MV-4-11 (cell line): ENCODE measurements at regions not wholly inside any gene's neighbourhood (a gene's known extent, or its start where the extent isn't known, plus 50 kb on each side); places are given as distances from the start of the nearest gene placed in this dataset.

Experiments
- DNase-seq: peaks from one replicate; lab custom pipeline; 2025; lab: John Stamatoyannopoulos, UW

- peak; percentile 49 for DNase-seq
Observed at GRCh38 chr20:59495894-59496510, 108.3 kb upstream of the PHACTR3 start.

- no peak for DNase-seq
Observed at GRCh38 chr20:59498291-59498690, 106.0 kb upstream of the PHACTR3 start.

GRCh38 chr20:59499863-59500262 lies 104.5 kb upstream of the PHACTR3 start:
- no peak for DNase-seq

- DNase-seq = peak; percentile 74
Observed at GRCh38 chr20:59508729-59509128, 95.6 kb upstream of the PHACTR3 start.

- no peak for DNase-seq
Observed at GRCh38 chr20:59512651-59513050, 91.7 kb upstream of the PHACTR3 start.

- no peak for DNase-seq
Observed at GRCh38 chr20:59514554-59514953, 89.8 kb upstream of the PHACTR3 start.

GRCh38 chr20:59515013-59515905 lies 89.1 kb upstream of the PHACTR3 start:
- DNase-seq = no peak

GRCh38 chr20:59515906-59516209 lies 88.5 kb upstream of the PHACTR3 start:
- DNase-seq = no peak

GRCh38 chr20:59518881-59519706 lies 85.2 kb upstream of the PHACTR3 start:
- peak; percentile 38 for DNase-seq

- DNase-seq = no peak
Observed at GRCh38 chr20:59519707-59520014, 84.7 kb upstream of the PHACTR3 start.

GRCh38 chr20:59520814-59521213 lies 83.5 kb upstream of the PHACTR3 start:
- no peak for DNase-seq

- DNase-seq = no peak
Observed at GRCh38 chr20:59525500-59526241, 78.7 kb upstream of the PHACTR3 start.

GRCh38 chr20:59526242-59527225 lies 77.8 kb upstream of the PHACTR3 start:
- DNase-seq = no peak

GRCh38 chr20:59530782-59531181 lies 73.6 kb upstream of the PHACTR3 start:
- DNase-seq = no peak

- no peak for DNase-seq
Observed at GRCh38 chr20:59537991-59538390, 66.3 kb upstream of the PHACTR3 start.

GRCh38 chr20:59547596-59547995 lies 56.7 kb upstream of the PHACTR3 start:
- no peak for DNase-seq
